GM20431 (cell line): ENCODE measurements at regions not wholly inside any gene's neighbourhood (a gene's known extent, or its start where the extent isn't known, plus 50 kb on each side); places are given as distances from the start of the nearest gene placed in this dataset.
"Not testable (repeated sequence)": the region's sequence is repeated elsewhere in the genome, so short reads cannot be mapped to it uniquely, and the experiment has no call there.

ENCODE experiments used
- in situ Hi-C: fragments of 300-500 bp; cut with MseI, MboI; formaldehyde crosslinking; loops from one replicate; pipeline ENCODE4 v1.15.0; 2020; ENCODE audit warnings: low sequenced_read_pairs; ENCODE audit not compliant: unreplicated experiment

DNA sequence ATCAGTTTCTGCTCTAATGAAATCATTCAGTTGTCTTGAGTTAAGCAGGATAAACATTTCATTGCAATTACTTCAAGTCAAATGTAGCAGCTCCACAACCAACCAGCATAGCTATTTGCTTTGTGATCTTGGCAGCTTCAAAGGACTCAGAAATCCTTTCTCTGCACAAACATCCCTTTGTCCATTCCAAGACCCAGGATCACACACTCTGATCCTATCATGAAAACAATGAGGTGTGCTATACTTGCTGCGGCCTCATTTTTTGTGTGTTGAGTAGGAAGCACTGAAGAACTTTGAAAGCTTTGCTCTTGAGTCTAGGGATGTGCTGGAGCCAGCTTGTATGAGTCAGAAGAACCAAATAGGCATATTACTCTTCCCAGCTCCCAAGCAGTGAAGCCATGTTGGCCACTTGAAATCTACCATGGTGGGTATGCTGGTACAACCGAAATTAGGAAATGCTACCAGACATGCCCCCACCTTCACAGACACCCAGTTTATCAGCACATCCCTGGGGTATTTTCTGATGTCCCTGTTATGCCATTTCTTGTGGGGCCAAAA is 199.4 kb upstream of the PRSS58 start:
- in situ Hi-C loops = no loop called here

- in situ Hi-C loops = no loop called here
Measured at GRCh38 chr7:142455392-142455791, 197.5 kb upstream of the PRSS58 start.

DNA sequence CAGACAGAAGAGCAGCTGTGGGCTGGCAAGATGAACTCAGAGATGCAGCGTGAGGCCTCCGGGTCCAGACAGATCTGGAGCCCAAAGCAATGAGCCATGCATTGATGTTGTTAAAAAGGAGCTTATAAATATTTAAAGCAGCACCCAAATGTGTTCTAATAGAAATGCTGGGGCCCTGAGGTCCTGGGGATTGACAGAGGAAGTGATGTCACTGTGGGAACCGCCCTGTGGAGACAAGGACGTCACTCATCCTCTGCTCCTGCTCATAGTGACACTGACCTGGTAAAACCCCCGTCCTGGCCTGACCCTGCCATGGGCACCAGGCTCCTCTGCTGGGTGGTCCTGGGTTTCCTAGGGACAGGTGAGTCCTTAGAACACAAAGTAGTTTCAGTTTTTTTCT is 197.0 kb upstream of the PRSS58 start:
- in situ Hi-C loops = no loop called here

- in situ Hi-C loops = no loop called here
Measured at GRCh38 chr7:142452791-142453190, 194.9 kb upstream of the PRSS58 start.

DNA sequence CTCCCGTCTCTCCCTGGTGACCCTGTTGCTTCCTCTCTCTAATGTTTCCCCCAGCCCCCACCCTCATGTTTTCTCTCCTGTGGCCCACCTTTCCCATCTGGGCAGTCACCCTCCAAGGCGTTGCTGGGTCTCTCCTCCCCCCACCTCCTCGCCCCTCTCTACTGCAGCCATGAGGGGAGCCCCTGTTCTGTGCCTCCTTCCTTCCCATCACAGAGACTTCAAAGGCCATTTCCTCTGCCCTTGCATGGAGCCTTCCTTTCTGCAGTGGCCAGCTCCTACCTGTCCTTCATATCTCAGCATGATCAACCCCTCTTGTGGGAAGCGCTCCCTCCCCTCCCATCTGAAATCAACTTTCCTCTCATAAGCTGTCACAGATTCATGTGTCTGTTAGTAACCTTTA is 194.0 kb upstream of the PRSS58 start:
- in situ Hi-C loops = no loop called here

DNA sequence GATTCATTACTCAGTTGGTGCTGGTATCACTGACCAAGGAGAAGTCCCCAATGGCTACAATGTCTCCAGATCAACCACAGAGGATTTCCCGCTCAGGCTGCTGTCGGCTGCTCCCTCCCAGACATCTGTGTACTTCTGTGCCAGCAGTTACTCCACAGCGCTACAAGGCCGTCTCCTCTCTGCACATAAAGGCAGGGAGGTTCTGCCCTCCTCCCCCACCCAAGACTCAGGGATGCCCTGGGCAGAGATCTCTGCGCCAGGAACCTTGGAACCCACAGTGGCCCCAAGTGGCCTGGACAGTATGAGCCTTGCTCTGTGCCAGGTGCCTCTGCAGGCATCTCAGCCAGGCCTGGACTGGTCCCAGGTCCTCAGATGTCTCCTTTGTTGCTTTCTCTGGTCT is 193.4 kb upstream of the PRSS58 start:
- in situ Hi-C loops = no loop called here

DNA sequence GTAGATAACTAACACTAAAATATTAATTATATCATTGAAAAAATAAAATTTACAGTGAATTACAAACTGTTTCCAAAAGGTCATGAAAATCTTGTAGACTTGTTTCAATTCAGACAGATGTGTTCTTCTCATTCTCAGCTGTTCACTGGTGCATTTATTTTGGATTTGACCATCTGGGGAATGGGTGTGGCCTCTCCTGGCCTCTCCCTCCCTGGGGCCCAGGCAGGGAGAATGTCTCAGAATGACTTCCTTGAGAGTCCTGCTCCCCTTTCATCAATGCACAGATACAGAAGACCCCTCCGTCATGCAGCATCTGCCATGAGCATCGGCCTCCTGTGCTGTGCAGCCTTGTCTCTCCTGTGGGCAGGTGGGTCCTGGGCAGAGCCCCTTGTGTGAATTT is 192.8 kb upstream of the PRSS58 start:
- in situ Hi-C loops = no loop called here

DNA sequence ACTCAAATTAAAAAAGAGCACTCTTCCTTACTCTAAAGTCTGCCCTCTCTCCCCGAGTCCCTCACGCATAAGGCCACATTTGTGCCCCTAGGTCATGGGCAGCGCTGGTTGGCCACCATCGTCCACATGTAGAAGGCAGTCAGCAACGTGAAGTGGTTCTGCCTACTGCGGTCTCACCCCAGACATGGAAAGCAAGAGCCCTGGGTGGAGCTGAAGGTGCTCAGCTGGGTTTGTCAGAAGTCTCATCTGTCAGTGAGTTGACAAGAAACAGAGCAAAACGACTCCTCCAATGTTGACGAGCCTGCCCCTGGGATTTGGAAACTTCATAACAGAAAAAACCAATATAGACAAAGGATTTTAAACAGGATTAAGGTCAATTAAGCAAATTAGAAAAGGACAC is 192.3 kb upstream of the PRSS58 start:
- in situ Hi-C loops = no loop called here

DNA sequence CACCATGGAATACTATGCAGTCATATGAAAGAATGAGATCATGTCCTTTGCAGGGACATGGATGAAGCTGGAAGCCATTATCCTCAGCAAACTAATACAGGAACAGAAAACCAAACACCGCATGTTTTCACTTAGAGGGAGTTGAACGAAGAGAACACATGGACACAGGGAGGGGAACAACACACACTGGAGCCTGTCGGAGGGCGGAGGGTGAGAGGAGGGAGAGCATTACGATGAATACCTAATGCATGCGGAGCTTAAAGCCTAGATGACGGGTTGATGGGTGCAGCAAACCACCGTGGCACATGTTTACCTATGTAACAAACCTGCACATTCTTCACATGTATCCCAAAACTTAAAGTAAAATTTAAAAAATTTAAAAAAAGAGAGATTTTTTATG is 191.0 kb upstream of the PRSS58 start:
- in situ Hi-C loops = not testable (repeated sequence)

DNA sequence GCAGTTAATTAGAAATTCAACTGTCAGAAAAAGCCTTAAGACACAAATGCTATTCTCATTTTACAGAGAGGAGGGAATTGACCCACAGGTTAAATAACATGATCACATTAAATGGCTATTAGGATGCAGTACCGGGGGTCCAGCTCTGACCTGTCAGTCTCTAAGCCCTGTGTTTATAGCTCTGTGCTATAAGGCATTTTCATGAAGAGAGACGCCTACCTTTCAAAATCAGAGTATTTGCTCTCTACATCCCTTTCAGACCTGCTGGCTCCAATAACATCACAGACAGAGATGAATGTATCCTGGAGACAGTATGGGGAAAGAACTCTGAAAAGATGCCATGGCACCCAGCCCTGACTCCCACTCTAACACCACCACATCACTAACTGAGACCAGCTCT is 189.9 kb upstream of the PRSS58 start:
- in situ Hi-C loops = no loop called here

DNA sequence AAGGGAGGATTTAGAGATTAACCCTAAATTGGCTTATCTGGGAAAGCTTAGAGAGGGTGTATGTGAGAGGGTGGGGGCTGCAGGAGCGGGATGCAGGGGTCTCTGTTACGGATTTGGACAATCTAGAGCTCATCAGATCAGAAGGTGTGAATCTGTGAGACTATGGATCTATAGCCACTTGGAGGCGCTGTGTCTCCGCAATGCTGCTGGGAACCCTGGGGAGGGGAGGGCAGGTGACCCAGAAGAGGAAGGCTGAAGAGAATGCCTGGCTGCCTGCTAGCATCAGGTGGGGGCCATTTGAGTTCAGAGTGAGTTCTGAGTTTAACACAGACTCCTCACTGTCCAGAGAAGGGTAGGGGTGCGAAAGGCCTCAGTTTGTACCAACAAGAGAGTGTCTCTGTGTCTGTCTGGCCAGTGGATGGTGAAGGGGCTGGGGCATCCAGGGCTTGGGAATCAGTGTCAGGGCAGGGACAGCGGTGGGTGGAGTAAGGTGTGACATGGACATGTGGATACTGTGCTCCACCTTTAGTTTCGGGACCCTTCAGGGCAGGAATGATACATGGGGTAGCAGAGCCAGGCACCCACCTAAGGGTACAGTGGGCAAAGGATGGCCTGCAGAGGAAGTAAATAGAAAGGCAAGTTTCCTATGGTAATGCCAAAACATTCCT is 187.3 kb upstream of the PRSS58 start:
- in situ Hi-C loops = no loop called here

DNA sequence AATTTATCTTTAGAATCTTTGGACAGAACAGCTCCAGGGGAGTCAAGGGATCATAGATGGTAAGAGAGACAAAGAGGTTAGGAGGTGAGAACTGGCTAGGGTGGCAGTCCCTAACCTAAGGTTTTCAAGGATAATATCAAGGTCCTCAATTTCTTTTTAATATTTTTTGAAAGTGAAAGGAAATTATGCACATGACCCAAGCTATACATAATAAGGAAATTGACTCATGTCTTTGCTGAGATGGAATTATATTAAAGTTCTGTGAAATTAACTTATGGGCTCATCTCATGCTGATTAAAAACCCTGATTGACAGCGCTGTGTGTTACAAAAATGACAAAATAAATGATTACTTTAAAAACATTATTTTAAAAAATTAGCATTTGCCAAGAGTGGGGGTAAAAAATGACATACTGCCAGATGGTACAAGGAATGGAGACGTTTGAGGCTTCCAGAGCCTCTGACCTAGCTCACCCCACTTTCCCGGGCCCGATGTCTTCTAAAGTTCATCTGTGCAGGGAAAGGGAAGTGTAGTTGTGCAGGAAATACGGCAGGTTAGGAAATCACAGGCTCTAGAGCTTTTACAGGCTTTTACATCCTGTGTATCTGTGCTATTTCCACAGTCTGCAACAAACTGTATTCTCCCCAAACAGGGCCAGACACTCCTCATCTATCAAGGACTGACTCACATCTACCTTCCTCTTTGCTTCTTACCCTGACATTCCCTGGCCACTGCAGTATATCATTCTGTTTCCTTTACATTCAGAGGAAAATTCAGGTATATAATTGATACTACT is 185.6 kb upstream of the PRSS58 start:
- in situ Hi-C loops = no loop called here

DNA sequence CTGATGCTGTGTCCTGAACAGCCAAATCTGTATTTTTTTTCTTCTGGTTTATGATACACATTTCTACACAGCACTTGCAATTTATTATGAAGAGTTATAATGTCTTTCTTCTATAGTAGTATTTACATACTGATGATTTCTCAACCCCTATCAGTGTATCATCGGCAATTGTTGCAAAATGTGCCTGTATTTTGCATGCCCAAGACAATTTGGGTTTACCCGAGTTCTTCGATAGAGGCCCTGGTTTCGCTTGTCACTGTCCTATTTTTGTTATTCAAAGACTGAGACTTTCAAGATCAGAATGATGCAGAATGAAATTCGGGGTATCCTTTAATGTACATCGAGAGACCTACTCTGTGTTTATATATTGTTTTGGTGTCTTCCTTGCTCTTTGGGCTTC is 184.5 kb upstream of the PRSS58 start:
- in situ Hi-C loops = no loop called here

DNA sequence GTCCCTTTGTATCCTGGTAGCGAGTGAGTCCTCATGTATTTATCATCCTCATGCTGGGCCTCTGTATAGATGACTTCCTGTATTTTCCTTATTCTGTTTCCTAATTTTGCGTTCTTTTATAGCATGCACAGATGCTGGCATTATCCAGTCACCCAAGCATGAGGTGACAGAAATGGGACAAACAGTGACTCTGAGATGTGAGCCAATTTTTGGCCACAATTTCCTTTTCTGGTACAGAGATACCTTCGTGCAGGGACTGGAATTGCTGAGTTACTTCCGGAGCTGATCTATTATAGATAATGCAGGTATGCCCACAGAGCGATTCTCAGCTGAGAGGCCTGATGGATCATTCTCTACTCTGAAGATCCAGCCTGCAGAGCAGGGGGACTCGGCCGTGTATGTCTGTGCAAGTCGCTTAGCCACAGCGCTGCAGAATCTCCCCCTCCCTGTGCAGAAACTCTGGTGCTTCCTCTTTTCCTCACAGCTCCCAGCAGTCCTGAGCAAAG is 183.1 kb upstream of the PRSS58 start:
- in situ Hi-C loops = no loop called here

DNA sequence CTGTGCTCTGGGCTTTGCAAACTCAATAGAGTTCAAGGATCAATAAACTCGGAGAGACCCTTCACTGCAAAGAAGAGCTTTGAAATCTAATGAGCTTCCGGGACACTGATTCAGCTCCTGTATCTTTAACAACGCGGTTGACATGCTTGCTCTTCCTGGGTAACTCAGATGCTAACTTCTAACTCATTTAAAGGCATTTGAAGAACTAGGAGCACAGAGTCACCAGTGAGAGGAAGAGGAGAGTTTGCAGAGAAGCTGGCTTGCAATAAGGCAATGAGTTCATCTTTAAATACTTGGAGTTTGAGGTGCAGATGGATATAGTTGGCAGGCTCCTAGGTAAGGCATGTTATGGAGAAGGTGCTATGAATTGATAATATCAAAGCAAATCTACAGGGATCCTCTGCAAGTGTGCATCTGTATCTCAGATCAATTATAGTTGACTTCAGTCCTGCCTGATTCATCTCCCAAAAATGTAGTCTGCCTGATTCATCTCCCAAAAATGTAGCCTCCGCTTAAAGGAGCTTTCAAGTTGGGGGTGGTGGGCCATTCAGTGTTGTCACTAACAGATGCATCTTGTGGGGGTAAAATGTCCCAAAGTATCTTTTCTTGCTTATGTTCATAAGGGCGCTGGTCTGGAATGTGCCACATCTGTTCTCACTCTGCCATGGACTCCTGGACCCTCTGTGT is 182.5 kb upstream of the PRSS58 start:
- in situ Hi-C loops = no loop called here

DNA sequence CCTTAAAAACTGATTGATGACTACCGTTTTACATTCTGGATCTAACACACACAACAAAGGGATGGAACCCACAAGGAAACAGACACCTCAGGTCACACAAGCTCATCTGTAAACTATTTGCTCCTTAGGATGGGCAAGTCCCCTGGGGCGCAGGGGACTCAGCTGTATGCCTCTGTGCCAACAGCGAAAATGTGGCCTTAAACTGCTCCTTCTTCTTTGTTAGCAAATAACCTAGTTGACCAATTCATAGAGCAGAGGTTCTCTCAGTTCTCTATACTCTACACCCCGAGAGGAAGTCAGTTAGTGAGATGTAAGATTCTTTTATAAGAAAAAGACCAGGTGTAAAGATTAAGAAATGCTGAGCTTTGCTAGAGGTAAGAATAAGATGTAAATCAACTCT is 181.9 kb upstream of the PRSS58 start:
- in situ Hi-C loops = no loop called here

DNA sequence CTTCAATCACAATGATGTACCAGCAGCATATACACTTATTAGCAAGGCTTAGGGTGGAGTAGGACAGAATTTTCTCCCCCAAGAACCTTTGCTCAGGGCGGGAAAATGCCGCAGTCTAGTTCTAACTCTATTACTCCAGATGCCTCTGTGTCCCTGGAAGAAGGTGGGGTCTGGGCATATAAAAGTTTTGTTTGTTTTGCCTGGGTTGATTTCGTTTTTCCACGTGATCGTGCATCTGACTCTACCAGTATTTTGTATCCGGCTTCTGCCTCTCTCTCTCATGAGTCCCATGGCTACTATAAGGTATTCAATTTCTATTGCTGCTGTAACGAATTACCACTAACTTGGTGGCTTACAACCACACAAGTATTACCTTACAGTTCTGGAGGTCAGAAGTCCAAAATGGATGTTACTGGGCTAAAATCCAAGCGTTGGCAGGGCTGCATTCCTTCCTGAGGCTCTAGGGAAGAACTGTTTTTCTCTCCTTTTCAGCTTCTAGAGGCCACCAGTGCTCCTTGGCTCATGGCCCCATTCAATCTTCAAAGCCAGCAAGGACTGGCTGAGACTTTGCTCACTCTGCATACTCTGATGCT is 181.2 kb upstream of the PRSS58 start:
- in situ Hi-C loops = no loop called here

DNA sequence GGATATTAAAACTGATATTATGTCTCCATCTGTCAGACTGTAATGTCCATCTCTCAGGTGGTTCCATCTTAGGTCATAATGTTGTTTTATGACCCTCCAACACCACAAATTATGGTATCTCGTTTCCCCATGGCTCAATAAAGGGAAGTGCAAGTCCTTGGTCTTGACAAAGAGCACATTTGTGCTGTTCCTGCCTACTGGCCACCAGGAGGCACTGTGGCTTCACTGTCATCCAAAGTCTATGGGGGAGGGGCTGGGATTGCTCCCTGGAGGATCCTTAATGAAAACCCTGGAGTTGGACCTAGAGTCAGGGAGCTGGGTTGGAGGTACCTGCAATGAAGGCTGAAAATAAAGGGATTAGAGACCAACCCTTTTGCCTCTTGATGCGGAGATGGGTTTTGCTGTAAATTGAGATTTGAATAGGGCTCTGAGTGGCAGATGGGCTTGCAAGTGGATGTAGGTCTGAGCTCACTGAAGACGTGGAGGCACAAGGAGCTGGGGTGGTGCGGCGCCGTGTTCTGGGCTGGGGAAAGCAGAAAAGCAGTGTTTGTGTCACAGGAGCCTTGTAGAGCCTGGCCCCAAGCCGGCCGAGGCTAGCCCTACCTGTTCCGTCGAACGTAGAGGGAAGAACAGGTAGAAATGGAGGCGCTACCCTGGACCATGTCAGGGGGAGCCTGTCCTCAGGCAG is 180.5 kb upstream of the PRSS58 start:
- in situ Hi-C loops = no loop called here

GRCh38 chr7:142437741-142438140 is 179.9 kb upstream of the PRSS58 start:
- in situ Hi-C loops = no loop called here

- in situ Hi-C loops = no loop called here
Measured at GRCh38 chr7:142436601-142437000, 178.7 kb upstream of the PRSS58 start.
